ENCODE measurements at regions not wholly inside any gene's neighbourhood (a gene's known extent, or its start where the extent isn't known, plus 50 kb on each side); places are given as distances from the start of the nearest gene placed in this dataset.
"Not testable (repeated sequence)": the region's sequence is repeated elsewhere in the genome, so short reads cannot be mapped to it uniquely, and the experiment has no call there.

GRCh38 chr3:106421426-106421825 is 552.6 kb upstream of the CBLB start:
- no peak for DNase-seq

- no peak for DNase-seq
These were observed 553.1 kb upstream of the CBLB start for GRCh38 chr3:106421909-106422308.

GRCh38 chr3:106423321-106424225 is 554.8 kb upstream of the CBLB start:
- DNase-seq = peak; percentile 21 to 37

- DNase-seq = no peak
These were observed 556.2 kb upstream of the CBLB start for GRCh38 chr3:106425026-106425425.

- no peak for DNase-seq
These were observed 557.1 kb upstream of the CBLB start for GRCh38 chr3:106425916-106426315.

- peak; percentile 37 to 44 for DNase-seq
These were observed 559.8 kb upstream of the CBLB start for GRCh38 chr3:106428565-106428994.

GRCh38 chr3:106431721-106432120 is 562.9 kb upstream of the CBLB start:
- no peak for DNase-seq

- DNase-seq = no peak
These were observed 567.2 kb upstream of the CBLB start for GRCh38 chr3:106435899-106436453.

GRCh38 chr3:106438887-106439286 is 570.1 kb upstream of the CBLB start:
- DNase-seq = no peak

GRCh38 chr3:106440672-106441071 is 571.9 kb upstream of the CBLB start:
- no peak for DNase-seq

GRCh38 chr3:106446271-106446670 is 577.5 kb upstream of the CBLB start:
- DNase-seq = no peak

GRCh38 chr3:106447723-106448301 is 579.0 kb upstream of the CBLB start:
- DNase-seq = no peak

GRCh38 chr3:106448372-106448966 is 579.7 kb upstream of the CBLB start:
- DNase-seq = not testable (repeated sequence)

- DNase-seq = no peak
These were observed 583.3 kb upstream of the CBLB start for GRCh38 chr3:106452096-106452495.

GRCh38 chr3:106454497-106454896 is 585.7 kb upstream of the CBLB start:
- no peak for DNase-seq

GRCh38 chr3:106457281-106458180 is 588.7 kb upstream of the CBLB start:
- DNase-seq = peak in 1 of 2 donors; percentile 16

GRCh38 chr3:106458952-106459351 is 590.1 kb upstream of the CBLB start:
- no peak for DNase-seq

GRCh38 chr3:106466881-106467280 is 598.1 kb upstream of the CBLB start:
- DNase-seq = no peak

GRCh38 chr3:106473576-106474475 is 605.0 kb upstream of the CBLB start:
- peak; percentile 27 to 32 for DNase-seq

- no peak for DNase-seq
These were observed 613.6 kb upstream of the CBLB start for GRCh38 chr3:106482451-106482850.

GRCh38 chr3:106485217-106485616 is 616.4 kb upstream of the CBLB start:
- DNase-seq = no peak

Measured in stimulated activated CD4-positive, alpha-beta T cell treated with anti-CD3 and anti-CD28 coated beads, Interleukin-2, amount 100 ng/mL, for 24 hours (primary cell).